Peyer's patch (tissue), 4 donors: ENCODE measurements at regions not wholly inside any gene's neighbourhood (a gene's known extent, or its start where the extent isn't known, plus 50 kb on each side); places are given as distances from the start of the nearest gene placed in this dataset.

Source experiments
- CTCF ChIP-seq, 6 experiments: fragments of 450-650 bp in 4 of 6; fragments of 200-600 bp in 2 of 6; sonication (generic) in 1 of 6; IDR thresholded peaks; one replicate each; pipeline ENCODE4 v1.5.1; 2017 to 2019; ENCODE audit warnings: antibody characterized with exemption in 6 of 6, mild to moderate bottlenecking in 3 of 6, moderate library complexity in 1 of 6
- POLR2A ChIP-seq, 2 donors: fragments of 450-650 bp; IDR thresholded peaks; one replicate each; pipeline ENCODE4 v1.5.1; 2017; ENCODE audit warnings: antibody characterized with exemption in 2 of 2, mild to moderate bottlenecking in 2 of 2, moderate library complexity in 2 of 2

GRCh38 chr3:163538387-163538786 lies 1539.9 kb downstream of the SI start:
- TF ChIP-seq CTCF (IDR thresholded peaks at IDR 0.05) (no peak), POLR2A (IDR thresholded peaks at IDR 0.05) (no peak)
